Rectal smooth muscle tissue (tissue), 1 donor: ENCODE measurements at regions not wholly inside any gene's neighbourhood (a gene's known extent, or its start where the extent isn't known, plus 50 kb on each side); places are given as distances from the start of the nearest gene placed in this dataset.
"Not testable (repeated sequence)": the region's sequence is repeated elsewhere in the genome, so short reads cannot be mapped to it uniquely, and the experiment has no call there.

Experiments used
- H3K27ac ChIP-seq: one replicate; pipeline ENCODE4 v1.7.0; 2013; ENCODE audit warnings: low read depth, low read length, inconsistent platforms
- H3K27me3 ChIP-seq: one replicate; pipeline ENCODE4 v1.7.0; 2013; ENCODE audit warnings: low read length; ENCODE audit not compliant: control insufficient read depth, insufficient read depth
- H3K36me3 ChIP-seq: one replicate; pipeline ENCODE4 v1.7.0; 2013; ENCODE audit warnings: low read length; ENCODE audit not compliant: control insufficient read depth, insufficient read depth
- H3K4me1 ChIP-seq: one replicate; pipeline ENCODE4 v1.7.0; 2013; ENCODE audit warnings: low read length; ENCODE audit not compliant: control insufficient read depth, insufficient read depth
- H3K4me3 ChIP-seq: one replicate; pipeline ENCODE4 v1.7.0; 2013; ENCODE audit warnings: low read length
- H3K9ac ChIP-seq: one replicate; pipeline ENCODE4 v1.7.0; 2013; ENCODE audit warnings: low read length

- no peak overlapping the region for H3K27ac ChIP-seq
- H3K9ac ChIP-seq, result no peak overlapping the region
- no peaks in the 10 kb centered on the region for H3K4me1 ChIP-seq
- H3K27me3 ChIP-seq, result no peaks in the 10 kb centered on the region
- no peaks in the 10 kb centered on the region for H3K36me3 ChIP-seq
- H3K4me3 ChIP-seq, result no peak overlapping the region
These were observed 167.3 kb upstream of the NDN start for GRCh38 chr15:23854203-23854911.

- H3K27me3 ChIP-seq, result no peaks in the 10 kb centered on the region
- H3K9ac ChIP-seq, result no peak overlapping the region
- H3K27ac ChIP-seq, result no peak overlapping the region
- no peaks in the 10 kb centered on the region for H3K36me3 ChIP-seq
- no peaks in the 10 kb centered on the region for H3K4me1 ChIP-seq
- H3K4me3 ChIP-seq, result no peak overlapping the region
These were observed 168.0 kb upstream of the NDN start for GRCh38 chr15:23854912-23855659.

- H3K27ac ChIP-seq, result no peak overlapping the region
- no peaks in the 10 kb centered on the region for H3K4me1 ChIP-seq
- no peak overlapping the region for H3K9ac ChIP-seq
- no peaks in the 10 kb centered on the region for H3K27me3 ChIP-seq
- no peak overlapping the region for H3K4me3 ChIP-seq
- H3K36me3 ChIP-seq, result no peaks in the 10 kb centered on the region
These were observed 168.8 kb upstream of the NDN start for GRCh38 chr15:23855947-23856346.

GRCh38 chr15:23857028-23857641 lies 170.0 kb upstream of the NDN start:
- Histone ChIP-seq H3K27ac (no peak overlapping the region), H3K27me3 (no peaks in the 10 kb centered on the region), H3K4me3 (no peak overlapping the region), H3K4me1 (no peaks in the 10 kb centered on the region), H3K36me3 (no peaks in the 10 kb centered on the region), H3K9ac (no peak overlapping the region)

- no peak overlapping the region for H3K9ac ChIP-seq
- no peak overlapping the region for H3K4me3 ChIP-seq
- no peaks in the 10 kb centered on the region for H3K4me1 ChIP-seq
- H3K36me3 ChIP-seq, result no peaks in the 10 kb centered on the region
- H3K27ac ChIP-seq, result no peak overlapping the region
- H3K27me3 ChIP-seq, result no peaks in the 10 kb centered on the region
These were observed 171.9 kb upstream of the NDN start for GRCh38 chr15:23859008-23859407.

- no peak overlapping the region for H3K27ac ChIP-seq
- H3K4me3 ChIP-seq, result no peak overlapping the region
- H3K9ac ChIP-seq, result no peak overlapping the region
These were observed 173.5 kb upstream of the NDN start for GRCh38 chr15:23860290-23861245.

DNA sequence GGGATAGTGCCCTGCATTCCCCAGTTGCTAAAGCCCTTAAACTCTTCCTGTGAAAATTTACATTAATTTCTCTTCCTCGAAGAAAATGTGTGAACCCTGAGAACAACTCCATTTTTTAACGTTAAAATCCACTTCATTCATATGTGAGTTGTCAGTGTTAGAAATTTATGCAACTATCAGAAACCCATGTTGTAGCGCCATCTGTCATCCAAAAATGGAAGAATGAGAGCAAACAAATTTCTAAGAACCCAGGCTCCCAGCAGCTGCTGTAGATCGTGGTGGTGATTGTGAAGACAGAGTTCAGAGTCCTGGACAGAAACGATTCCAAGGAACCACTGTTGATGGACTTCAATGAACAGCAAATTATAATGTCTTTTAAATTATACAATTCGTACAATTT lies 179.7 kb upstream of the NDN start:
- Histone ChIP-seq H3K4me1 (no peaks in the 10 kb centered on the region), H3K4me3 (no peak overlapping the region), H3K27me3 (no peaks in the 10 kb centered on the region), H3K36me3 (no peaks in the 10 kb centered on the region), H3K27ac (no peak overlapping the region), H3K9ac (no peak overlapping the region)

More at GRCh38 chr15:23860290-23861245, 173.5 kb upstream of the NDN start:
- Histone ChIP-seq H3K36me3 (no peaks in the 10 kb centered on the region), H3K4me1 (no peaks in the 10 kb centered on the region), H3K27me3 (no peaks in the 10 kb centered on the region)

DNA sequence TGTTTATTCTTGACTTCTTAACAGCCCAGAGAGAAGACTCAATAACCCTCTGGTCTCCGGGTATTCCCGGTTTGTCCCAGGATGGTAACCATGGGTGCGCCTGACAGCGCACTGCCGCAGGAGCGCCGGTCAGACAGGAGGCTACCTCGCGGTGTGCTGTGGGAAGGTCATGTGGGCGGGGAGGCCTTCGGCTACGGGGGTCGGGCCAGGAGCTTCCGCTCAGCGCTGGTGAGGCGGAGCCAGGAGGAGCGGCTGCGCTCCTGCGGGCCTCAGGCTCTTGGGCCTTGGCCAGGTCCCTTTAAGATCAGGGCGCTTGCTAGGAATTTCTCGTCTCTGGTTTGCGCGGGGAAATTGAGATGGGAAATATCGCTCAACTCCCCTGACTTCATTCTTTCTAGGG lies 182.3 kb upstream of the NDN start:
- Histone ChIP-seq H3K9ac (no peak overlapping the region), H3K27ac (no peak overlapping the region), H3K4me3 (peak overlapping the region; percentile 9), H3K27me3 (no peaks in the 10 kb centered on the region), H3K4me1 (no peaks in the 10 kb centered on the region), H3K36me3 (no peaks in the 10 kb centered on the region)

DNA sequence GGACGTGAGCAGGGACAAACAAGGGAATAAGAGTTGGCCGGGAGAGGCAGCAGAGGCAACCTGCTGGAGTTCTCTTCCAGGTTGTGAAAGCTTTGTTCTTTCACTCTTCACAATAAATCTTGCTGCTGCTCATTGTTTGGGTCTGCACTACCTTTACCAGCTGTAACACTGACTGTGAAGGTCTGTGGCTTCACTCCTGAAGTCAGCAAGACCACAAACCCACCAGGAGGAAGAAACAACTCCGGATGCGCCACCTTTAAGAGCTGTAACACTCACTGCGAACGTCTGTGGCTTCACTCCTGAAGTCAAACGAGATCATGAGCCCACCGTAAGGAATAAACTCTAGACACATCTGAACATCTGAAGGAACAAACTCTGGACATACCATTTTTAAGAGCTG lies 186.5 kb upstream of the NDN start:
- H3K27ac ChIP-seq, H3K9ac ChIP-seq, H3K4me3 ChIP-seq, H3K27me3 ChIP-seq, H3K4me1 ChIP-seq, H3K36me3 ChIP-seq: not testable (repeated sequence)

DNA sequence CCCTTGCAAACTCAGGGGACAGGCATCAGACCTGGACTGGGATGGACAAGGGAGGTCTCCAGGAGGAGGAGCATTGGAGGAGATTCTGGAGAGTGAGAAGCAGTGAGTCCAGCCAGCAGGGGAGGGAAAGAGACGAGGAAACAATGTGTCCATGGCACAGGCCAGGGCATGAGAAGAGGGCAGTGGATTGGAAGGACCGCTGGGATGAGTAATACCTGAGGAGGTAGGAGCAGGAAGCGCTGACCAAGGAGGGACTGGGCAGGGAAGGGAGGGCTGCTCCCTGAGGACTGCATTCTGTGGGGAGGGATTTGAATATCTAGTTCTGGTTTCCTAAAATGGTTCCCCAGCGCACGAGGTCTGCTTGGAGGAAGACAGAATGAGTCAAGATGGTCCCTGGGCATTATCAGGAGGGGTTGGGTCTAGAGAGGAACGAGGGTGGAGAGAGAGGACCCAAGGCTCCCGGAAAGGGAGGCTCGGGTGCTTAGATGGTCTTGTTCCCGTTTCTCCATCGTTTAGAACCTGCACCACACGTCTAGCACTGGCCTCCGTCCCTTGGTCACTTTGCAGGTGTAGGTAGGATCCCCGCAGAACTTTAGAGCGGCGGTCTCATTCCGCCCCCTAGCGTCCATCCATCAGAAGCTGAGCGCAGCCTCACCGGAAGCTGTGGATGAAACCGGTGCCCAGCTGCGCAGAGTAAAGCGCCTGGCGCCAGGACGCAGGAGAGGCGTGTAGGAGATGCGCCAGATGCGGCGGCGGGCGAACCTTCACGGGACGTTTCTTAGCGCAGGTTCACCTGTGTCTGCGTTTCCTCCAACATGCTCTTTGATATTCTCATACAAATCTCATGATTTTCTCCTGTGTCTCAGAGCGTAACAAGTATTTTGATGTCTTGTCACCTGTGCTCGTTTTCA lies 190.7 kb upstream of the NDN start:
- H3K27me3 ChIP-seq, result no peaks in the 10 kb centered on the region
- H3K4me1 ChIP-seq, result no peaks in the 10 kb centered on the region
- H3K4me3 ChIP-seq, result no peak overlapping the region
- H3K36me3 ChIP-seq, result no peaks in the 10 kb centered on the region
- no peak overlapping the region for H3K27ac ChIP-seq
- no peak overlapping the region for H3K9ac ChIP-seq

- Histone ChIP-seq H3K9ac (no peak overlapping the region), H3K36me3 (no peaks in the 10 kb centered on the region), H3K27ac (no peak overlapping the region), H3K4me1 (no peaks in the 10 kb centered on the region), H3K4me3 (no peak overlapping the region), H3K27me3 (no peaks in the 10 kb centered on the region)
These were observed 194.2 kb upstream of the NDN start for GRCh38 chr15:23881291-23881690.
